Adrenal gland (tissue), 9 donors: ENCODE measurements at regions not wholly inside any gene's neighbourhood (a gene's known extent, or its start where the extent isn't known, plus 50 kb on each side); places are given as distances from the start of the nearest gene placed in this dataset.

Source experiments
- DNase-seq, 7 donors: peaks; one replicate each; pipeline ENCODE4 v3.0.0-alpha.2; 2019 to 2020
- H3K27ac ChIP-seq, 5 donors: fragments of 200-600 bp; sonication (generic) in 4 of 5; 1 replicate in 3 of 5; 2 replicates in 2 of 5; pipeline versions ENCODE4 v1.5.1 to v1.8.0; 2016 to 2020; ENCODE audit warnings: mild to moderate bottlenecking in 1 of 5
- H3K27me3 ChIP-seq: fragments of 200-600 bp; 2 replicates; pipeline ENCODE4 v1.8.0; 2021
- H3K36me3 ChIP-seq, 2 donors: fragments of 200-600 bp; replicated peaks in 1 of 2; 1 replicate in 1 of 2; 2 replicates in 1 of 2; pipeline versions ENCODE4 v1.5.1 to v1.8.0; 2018 to 2022
- H3K4me1 ChIP-seq, 2 donors: fragments of 200-600 bp; replicated peaks in 1 of 2; 1 replicate in 1 of 2; 2 replicates in 1 of 2; pipeline versions ENCODE4 v1.5.1 to v1.8.0; 2018 to 2021
- H3K4me3 ChIP-seq, 4 donors: fragments of 200-600 bp; sonication (generic) in 3 of 4; one replicate each; pipeline ENCODE4 v1.5.1; 2016 to 2018
- H3K9me3 ChIP-seq, 3 donors: fragments of 200-600 bp; sonication (generic) in 1 of 3; replicated peaks in 1 of 3; 1 replicate in 2 of 3; 2 replicates in 1 of 3; pipeline versions ENCODE4 v1.5.1 to v1.8.0; 2016 to 2021
- POLR2A ChIP-seq, 2 donors: fragments of 450-650 bp; IDR thresholded peaks; one replicate each; pipeline ENCODE4 v1.6.1; 2017; ENCODE audit warnings: antibody characterized with exemption in 2 of 2, mild to moderate bottlenecking in 2 of 2, moderate library complexity in 1 of 2
- WGBS, 4 donors: extraction: QIAGEN DNeasy Blood & Tissue Kit in 2 of 4; methylation state at CpG; one replicate each; pipeline versions ENCODE4 v1.1.5 to v1.1.7; 2013 to 2017; 5-methylcytosine and 5-hydroxymethylcytosine counted together
- intact Hi-C, 2 donors: fragments of 100-400 bp; cut with DNase I; formaldehyde crosslinking; loops; one replicate each; pipeline versions ENCODE4 v1.14.1 to v1.15.0; 2022 to 2023
- TF ChIP-seq, protein P1 (sequence below), 6 experiments: fragments of 450-650 bp in 4 of 6; fragments of 200-600 bp in 2 of 6; sonication (generic) in 1 of 6; IDR thresholded peaks; 1 replicate in 5 of 6; 2 replicates in 1 of 6; pipeline versions ENCODE4 v1.5.1 to v1.8.0; 2016 to 2021; ENCODE audit warnings: antibody characterized with exemption in 6 of 6, mild to moderate bottlenecking in 2 of 6, moderate library complexity in 1 of 6
- donor health status: healthy with polysubstance abuse.
- donor health status: Bipolar disorder and iron deficiency.
- donor health status: DM: yes; HTN: yes; CAD: no.
- donor health status: DM: no; HTN: no; CAD: no.
- donor health status: DM: no; HTN: no; CAD: no.

DNA sequence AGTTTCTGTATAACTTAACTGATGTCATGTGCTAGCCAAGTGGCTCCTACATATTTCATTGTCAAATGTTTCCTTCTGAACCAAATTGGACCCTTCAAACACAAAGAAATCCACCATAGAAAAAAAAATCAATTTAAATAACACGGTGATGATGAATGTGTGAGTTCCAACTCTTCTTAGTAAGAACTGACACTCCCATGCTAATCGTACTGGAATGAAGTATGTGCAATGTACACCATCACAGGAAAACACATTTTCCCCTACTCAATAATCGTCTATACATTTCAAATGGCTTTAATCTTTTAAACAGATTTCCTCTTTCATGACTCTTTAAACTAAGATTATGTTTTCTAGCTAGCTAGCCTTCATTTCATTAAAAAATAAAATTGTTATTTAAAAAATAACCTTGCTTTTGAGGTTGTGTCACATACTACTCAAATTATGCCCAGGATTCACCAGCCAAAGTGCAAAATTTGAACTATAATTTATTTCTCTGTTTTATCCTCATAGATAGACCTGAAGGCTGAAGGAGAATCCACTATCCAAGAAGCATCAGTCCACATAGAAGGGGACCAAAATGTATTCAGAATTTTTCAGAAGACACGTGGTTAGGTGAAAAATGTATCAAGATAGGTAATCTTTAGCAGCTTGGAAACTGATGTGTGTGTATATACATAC lies 131.0 kb upstream of the ITGA1 start:
- DNase-seq = no peak
- intact Hi-C loops = no loop called here
- 48 to 61% (median 54%) methylated on average over 4 of the region's 4 CpGs for WGBS, 4 donors
- H3K4me3 ChIP-seq = no peak overlapping the region
- no peak overlapping the region for H3K27ac ChIP-seq
- TF ChIP-seq POLR2A (IDR thresholded peaks at IDR 0.05) = no peak
- TF ChIP-seq, protein P1, sequence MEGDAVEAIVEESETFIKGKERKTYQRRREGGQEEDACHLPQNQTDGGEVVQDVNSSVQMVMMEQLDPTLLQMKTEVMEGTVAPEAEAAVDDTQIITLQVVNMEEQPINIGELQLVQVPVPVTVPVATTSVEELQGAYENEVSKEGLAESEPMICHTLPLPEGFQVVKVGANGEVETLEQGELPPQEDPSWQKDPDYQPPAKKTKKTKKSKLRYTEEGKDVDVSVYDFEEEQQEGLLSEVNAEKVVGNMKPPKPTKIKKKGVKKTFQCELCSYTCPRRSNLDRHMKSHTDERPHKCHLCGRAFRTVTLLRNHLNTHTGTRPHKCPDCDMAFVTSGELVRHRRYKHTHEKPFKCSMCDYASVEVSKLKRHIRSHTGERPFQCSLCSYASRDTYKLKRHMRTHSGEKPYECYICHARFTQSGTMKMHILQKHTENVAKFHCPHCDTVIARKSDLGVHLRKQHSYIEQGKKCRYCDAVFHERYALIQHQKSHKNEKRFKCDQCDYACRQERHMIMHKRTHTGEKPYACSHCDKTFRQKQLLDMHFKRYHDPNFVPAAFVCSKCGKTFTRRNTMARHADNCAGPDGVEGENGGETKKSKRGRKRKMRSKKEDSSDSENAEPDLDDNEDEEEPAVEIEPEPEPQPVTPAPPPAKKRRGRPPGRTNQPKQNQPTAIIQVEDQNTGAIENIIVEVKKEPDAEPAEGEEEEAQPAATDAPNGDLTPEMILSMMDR (IDR thresholded peaks at IDR 0.05) = no peak
- no peaks in the 10 kb centered on the region for H3K36me3 ChIP-seq
- no peaks in the 10 kb centered on the region for H3K27me3 ChIP-seq
- no peaks in the 10 kb centered on the region for H3K9me3 ChIP-seq
- H3K4me1 ChIP-seq = no peaks in the 10 kb centered on the region

GRCh38 chr5:52657247-52657645 lies 130.5 kb upstream of the ITGA1 start:
- no peaks in the 10 kb centered on the region for H3K27me3 ChIP-seq
- DNase-seq = no peak
- no peak overlapping the region for H3K4me3 ChIP-seq
- whole genome bisulfite sequencing, 4 donors = 0 to 5% (median 2%) methylated on average over 3 of the region's 3 CpGs
- TF ChIP-seq, protein P1 (IDR thresholded peaks at IDR 0.05) = peak; percentile 38 to 72 (median 59)
- no peak for TF ChIP-seq POLR2A (IDR thresholded peaks at IDR 0.05)
- intact Hi-C loops = no loop called here
- H3K27ac ChIP-seq = no peak overlapping the region
- no peaks in the 10 kb centered on the region for H3K4me1 ChIP-seq
- H3K9me3 ChIP-seq = no peaks in the 10 kb centered on the region
- H3K36me3 ChIP-seq = no peaks in the 10 kb centered on the region

DNA sequence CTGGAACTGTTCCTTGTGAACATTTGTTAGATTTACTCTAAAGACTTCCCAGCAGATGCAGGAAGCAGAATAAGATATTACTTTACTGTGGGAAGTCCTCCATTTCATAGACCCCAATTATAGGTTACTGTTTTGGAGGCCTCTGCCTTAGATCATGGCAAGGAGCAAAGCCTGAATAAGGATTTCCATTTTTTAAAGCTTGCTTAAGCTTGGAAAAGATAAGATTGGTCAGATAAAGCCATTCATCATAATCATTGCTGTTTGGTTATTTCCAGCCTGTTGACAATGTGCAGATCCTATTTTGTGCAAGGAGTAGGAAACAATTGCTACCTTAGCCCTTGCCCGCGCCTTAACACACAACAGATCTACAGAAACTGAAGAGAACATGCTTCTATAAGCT lies 129.5 kb upstream of the ITGA1 start:
- H3K4me1 ChIP-seq = no peaks in the 10 kb centered on the region
- WGBS, 4 donors = 88 to 95% (median 91%) methylated on average over 2 of the region's 2 CpGs
- H3K36me3 ChIP-seq = no peaks in the 10 kb centered on the region
- DNase-seq = no peak
- no peak overlapping the region for H3K27ac ChIP-seq
- no peaks in the 10 kb centered on the region for H3K27me3 ChIP-seq
- no peak overlapping the region for H3K4me3 ChIP-seq
- TF ChIP-seq, protein P1 (IDR thresholded peaks at IDR 0.05) = no peak
- no peak for TF ChIP-seq POLR2A (IDR thresholded peaks at IDR 0.05)
- intact Hi-C loops = no loop called here
- no peaks in the 10 kb centered on the region for H3K9me3 ChIP-seq

DNA sequence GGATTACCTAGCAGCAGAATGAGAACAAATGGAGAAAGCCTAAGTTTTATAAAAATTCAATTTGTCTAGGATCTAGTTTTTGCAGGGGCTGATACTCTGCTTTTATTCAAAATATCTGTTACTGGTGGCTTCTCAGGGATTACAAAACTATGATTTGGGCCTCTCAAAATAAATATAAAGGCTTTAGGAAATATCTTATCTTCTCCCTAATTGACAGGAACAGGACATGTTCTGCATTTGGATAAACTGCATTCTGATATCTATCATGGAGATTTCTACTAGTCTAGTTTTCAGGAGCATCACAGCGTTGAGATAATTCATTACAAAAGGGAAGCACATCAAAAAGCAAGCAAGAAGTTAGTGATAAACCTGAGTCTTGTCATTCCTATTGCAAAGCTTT lies 127.1 kb upstream of the ITGA1 start:
- H3K4me1 ChIP-seq = peaks cover 8 to 18% of the 10 kb centered on the region in 2 donors
- H3K36me3 ChIP-seq = no peaks in the 10 kb centered on the region
- no peak for DNase-seq
- TF ChIP-seq, protein P1 (IDR thresholded peaks at IDR 0.05) = no peak
- no peak overlapping the region for H3K4me3 ChIP-seq
- intact Hi-C loops = no loop called here
- H3K27me3 ChIP-seq = no peaks in the 10 kb centered on the region
- WGBS, 4 donors = 90 to 96% (median 92%) methylated on average over 1 of the region's 1 CpG
- no peaks in the 10 kb centered on the region for H3K9me3 ChIP-seq
- no peak overlapping the region for H3K27ac ChIP-seq
